ENCODE measurements at regions not wholly inside any gene's neighbourhood (a gene's known extent, or its start where the extent isn't known, plus 50 kb on each side); places are given as distances from the start of the nearest gene placed in this dataset.

- no peak for TF ChIP-seq BRCA1 (IDR thresholded peaks at IDR 0.05; ENCODE audit: low read depth, low read length)
- no peak for TF ChIP-seq CBFB (IDR thresholded peaks at IDR 0.05; ENCODE audit: low read depth)
- TF ChIP-seq SPI1 (IDR thresholded peaks at IDR 0.05; ENCODE audit: borderline replicate concordance, insufficient read depth, low read depth, low read length): no peak
- no peak for TF ChIP-seq CTCF (IDR thresholded peaks at IDR 0.05 in 2 of 3, conservative IDR thresholded peaks at IDR 0.05 in 1 of 3; ENCODE audit: control insufficient read depth in 2 of 3, extremely low read depth in 1 of 3, insufficient read depth in 1 of 3, low read depth in 3 of 3, low read length in 3 of 3)
- TF ChIP-seq CHD1 (IDR thresholded peaks at IDR 0.05; ENCODE audit: low read depth, low read length): no peak
- no peak for TF ChIP-seq ZNF384 (IDR thresholded peaks at IDR 0.05; ENCODE audit: borderline replicate concordance, low read depth, low read length)
- TF ChIP-seq GABPA (IDR thresholded peaks at IDR 0.05; ENCODE audit: low read depth): no peak
- TF ChIP-seq, protein P1, sequence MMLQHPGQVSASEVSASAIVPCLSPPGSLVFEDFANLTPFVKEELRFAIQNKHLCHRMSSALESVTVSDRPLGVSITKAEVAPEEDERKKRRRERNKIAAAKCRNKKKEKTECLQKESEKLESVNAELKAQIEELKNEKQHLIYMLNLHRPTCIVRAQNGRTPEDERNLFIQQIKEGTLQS (IDR thresholded peaks at IDR 0.05; ENCODE audit: borderline replicate concordance, extremely low read depth, low read depth, low read length): no peak
- no peak for TF ChIP-seq NRF1 (conservative IDR thresholded peaks at IDR 0.05; ENCODE audit: low read depth, low read length)
- no peak for TF ChIP-seq RAD51 (IDR thresholded peaks at IDR 0.05)
- TF ChIP-seq EP300 (IDR thresholded peaks at IDR 0.05; ENCODE audit: borderline replicate concordance in 1 of 2, control insufficient read depth in 1 of 2, low read depth in 2 of 2, low read length in 2 of 2): no peak
- no peak for TF ChIP-seq SMC3 (IDR thresholded peaks at IDR 0.05; ENCODE audit: borderline replicate concordance, low read length)
- no peak for TF ChIP-seq ZNF24 (IDR thresholded peaks at IDR 0.05)
Observed at GRCh38 chr9:110124439-110124838, 83.5 kb downstream of the C9orf152 start.
